ENCODE measurements at regions not wholly inside any gene's neighbourhood (a gene's known extent, or its start where the extent isn't known, plus 50 kb on each side); places are given as distances from the start of the nearest gene placed in this dataset.

GRCh38 chr5:87094833-87095232 lies 172.8 kb upstream of the RASA1 start:
- Mint-ChIP-seq H3K4me3 (peak overlapping the region in 1 of 10 donors; percentile 50), H3K27ac (peak overlapping the region in 2 of 10 donors; percentile 30 to 33), H3K4me1 (peaks cover 9 to 39% (median 20%) of the 10 kb centered on the region in 4 donors), H3K9me3 (peaks cover 0 to 5% (median 0%) of the 10 kb centered on the region in 9 donors), H3K27me3 (no peaks in the 10 kb centered on the region), H3K36me3 (no peaks in the 10 kb centered on the region)
- DNase-seq: no peak
- ATAC-seq: no peak
- POLR2A ChIA-PET: interaction anchor here (1.1 kb wide), 1 partner anchor 13 kb away, joined by 3 read pairs; no protein-coding TSS in a partner anchor

- POLR2A ChIA-PET: interaction anchor here (0.6 kb wide), 1 partner anchor 20 kb away, joined by 3 read pairs; no protein-coding TSS in a partner anchor
- H3K4me3 Mint-ChIP-seq: no peak overlapping the region
- H3K36me3 Mint-ChIP-seq: no peaks in the 10 kb centered on the region
- H3K4me1 Mint-ChIP-seq: peaks cover 9 to 42% (median 20%) of the 10 kb centered on the region in 4 donors
- ATAC-seq: no peak
- no peaks in the 10 kb centered on the region for H3K27me3 Mint-ChIP-seq
- no peak for DNase-seq
- H3K9me3 Mint-ChIP-seq: no peaks in the 10 kb centered on the region
- H3K27ac Mint-ChIP-seq: no peak overlapping the region
Measured at GRCh38 chr5:87095787-87096186, 171.9 kb upstream of the RASA1 start.

GRCh38 chr5:87097664-87098063 lies 170.0 kb upstream of the RASA1 start:
- H3K4me1 Mint-ChIP-seq: peaks cover 9 to 60% (median 27%) of the 10 kb centered on the region in 4 donors
- DNase-seq (no peak), ATAC-seq (no peak)
- no peaks in the 10 kb centered on the region for H3K27me3 Mint-ChIP-seq
- POLR2A ChIA-PET: no interaction called here
- H3K27ac Mint-ChIP-seq: peak overlapping the region in 2 of 10 donors; percentile 12 to 34
- no peaks in the 10 kb centered on the region for H3K9me3 Mint-ChIP-seq
- no peaks in the 10 kb centered on the region for H3K36me3 Mint-ChIP-seq
- H3K4me3 Mint-ChIP-seq: no peak overlapping the region

- peaks cover 6 to 64% (median 23%) of the 10 kb centered on the region in 4 donors for H3K4me1 Mint-ChIP-seq
- no peaks in the 10 kb centered on the region for H3K36me3 Mint-ChIP-seq
- no peak for ATAC-seq
- POLR2A ChIA-PET: interaction anchor here (0.7 kb wide), 1 partner anchor 22 kb away, joined by 3 read pairs; no protein-coding TSS in a partner anchor
- no peak for DNase-seq
- H3K27ac Mint-ChIP-seq: peak overlapping the region in 1 of 10 donors; percentile 53
- H3K27me3 Mint-ChIP-seq: no peaks in the 10 kb centered on the region
- no peaks in the 10 kb centered on the region for H3K9me3 Mint-ChIP-seq
- H3K4me3 Mint-ChIP-seq: no peak overlapping the region
Measured at GRCh38 chr5:87099291-87099839, 168.3 kb upstream of the RASA1 start.

- Mint-ChIP-seq H3K27ac (no peak overlapping the region), H3K9me3 (peaks cover 0 to 2% (median 0%) of the 10 kb centered on the region in 9 donors), H3K4me1 (peaks cover 4 to 58% (median 17%) of the 10 kb centered on the region in 4 donors), H3K4me3 (no peak overlapping the region), H3K27me3 (no peaks in the 10 kb centered on the region), H3K36me3 (no peaks in the 10 kb centered on the region)
- no peak for ATAC-seq
- DNase-seq: no peak
- POLR2A ChIA-PET: interaction anchor here (0.6 to 0.7 kb wide), 2 partner anchors 22 to 93 kb away, joined by 3 to 4 read pairs; no protein-coding TSS in a partner anchor
Measured at GRCh38 chr5:87099968-87100367, 167.7 kb upstream of the RASA1 start.

GRCh38 chr5:87101321-87101720 lies 166.4 kb upstream of the RASA1 start:
- POLR2A ChIA-PET: interaction anchor here (0.6 to 1.2 kb wide), 3 partner anchors 12 to 56 kb away, joined by 3 to 4 read pairs (median 3); no protein-coding TSS in a partner anchor
- H3K27me3 Mint-ChIP-seq: no peaks in the 10 kb centered on the region

GRCh38 chr5:87102841-87103240 lies 164.8 kb upstream of the RASA1 start:
- DNase-seq (no peak), ATAC-seq (no peak)
- POLR2A ChIA-PET: no interaction called here
- Mint-ChIP-seq H3K9me3 (peaks cover 0 to 9% (median 0%) of the 10 kb centered on the region in 9 donors), H3K27ac (peak overlapping the region in 1 of 10 donors; percentile 46), H3K36me3 (no peaks in the 10 kb centered on the region), H3K4me3 (no peak overlapping the region), H3K27me3 (no peaks in the 10 kb centered on the region), H3K4me1 (peaks cover 0 to 41% (median 14%) of the 10 kb centered on the region in 4 donors)

More at GRCh38 chr5:87101321-87101720, 166.4 kb upstream of the RASA1 start:
- Mint-ChIP-seq H3K27ac (peak overlapping the region in 1 of 10 donors; percentile 36), H3K9me3 (peaks cover 0 to 9% (median 0%) of the 10 kb centered on the region in 9 donors), H3K36me3 (no peaks in the 10 kb centered on the region), H3K4me1 (peaks cover 4 to 49% (median 15%) of the 10 kb centered on the region in 4 donors), H3K4me3 (no peak overlapping the region)
- ATAC-seq (no peak), DNase-seq (no peak)

- H3K27me3 Mint-ChIP-seq: no peaks in the 10 kb centered on the region
Measured at GRCh38 chr5:87103616-87104287, 163.9 kb upstream of the RASA1 start.

GRCh38 chr5:87105577-87105976 lies 162.1 kb upstream of the RASA1 start:
- Mint-ChIP-seq H3K36me3 (no peaks in the 10 kb centered on the region), H3K27me3 (no peaks in the 10 kb centered on the region), H3K4me3 (no peak overlapping the region), H3K27ac (no peak overlapping the region), H3K9me3 (peaks cover 0 to 9% (median 0%) of the 10 kb centered on the region in 9 donors), H3K4me1 (peaks cover 0 to 31% (median 9%) of the 10 kb centered on the region in 4 donors)
- POLR2A ChIA-PET: no interaction called here
- ATAC-seq (no peak), DNase-seq (no peak)

More at GRCh38 chr5:87103616-87104287, 163.9 kb upstream of the RASA1 start:
- Mint-ChIP-seq H3K4me1 (peaks cover 0 to 36% (median 9%) of the 10 kb centered on the region in 4 donors), H3K27ac (peak overlapping the region in 2 of 10 donors; percentile 29 to 69), H3K4me3 (peak overlapping the region in 2 of 10 donors; percentile 10 to 40), H3K9me3 (peaks cover 0 to 9% (median 0%) of the 10 kb centered on the region in 9 donors), H3K36me3 (no peaks in the 10 kb centered on the region)
- POLR2A ChIA-PET: interaction anchor here (0.6 kb wide), 1 partner anchor 172 kb away, joined by 3 read pairs; no protein-coding TSS in a partner anchor
- DNase-seq (no peak), ATAC-seq (no peak)

- H3K4me3 Mint-ChIP-seq: no peak overlapping the region
- POLR2A ChIA-PET: no interaction called here
- H3K9me3 Mint-ChIP-seq: peaks cover 0 to 9% (median 0%) of the 10 kb centered on the region in 9 donors
- no peak overlapping the region for H3K27ac Mint-ChIP-seq
- ATAC-seq: no peak
- H3K4me1 Mint-ChIP-seq: peaks cover 0 to 10% (median 4%) of the 10 kb centered on the region in 4 donors
- H3K27me3 Mint-ChIP-seq: no peaks in the 10 kb centered on the region
- H3K36me3 Mint-ChIP-seq: no peaks in the 10 kb centered on the region
- no peak for DNase-seq
Measured at GRCh38 chr5:87109746-87110145, 157.9 kb upstream of the RASA1 start.

- Mint-ChIP-seq H3K4me1 (peaks cover 0 to 10% (median 4%) of the 10 kb centered on the region in 4 donors), H3K27me3 (no peaks in the 10 kb centered on the region), H3K36me3 (no peaks in the 10 kb centered on the region), H3K9me3 (no peaks in the 10 kb centered on the region), H3K27ac (no peak overlapping the region), H3K4me3 (no peak overlapping the region)
- POLR2A ChIA-PET: no interaction called here
- ATAC-seq (no peak), DNase-seq (no peak)
Measured at GRCh38 chr5:87110721-87111120, 157.0 kb upstream of the RASA1 start.

GRCh38 chr5:87113861-87114260 lies 153.8 kb upstream of the RASA1 start:
- POLR2A ChIA-PET: no interaction called here
- no peaks in the 10 kb centered on the region for H3K9me3 Mint-ChIP-seq
- H3K27me3 Mint-ChIP-seq: no peaks in the 10 kb centered on the region
- no peak overlapping the region for H3K4me3 Mint-ChIP-seq
- peaks cover 0 to 18% (median 5%) of the 10 kb centered on the region in 4 donors for H3K4me1 Mint-ChIP-seq
- no peaks in the 10 kb centered on the region for H3K36me3 Mint-ChIP-seq
- H3K27ac Mint-ChIP-seq: peak overlapping the region in 2 of 10 donors; percentile 9 to 26
- ATAC-seq: no peak
- no peak for DNase-seq

GRCh38 chr5:87114631-87115030 lies 153.1 kb upstream of the RASA1 start:
- DNase-seq (no peak), ATAC-seq (no peak)
- Mint-ChIP-seq H3K36me3 (no peaks in the 10 kb centered on the region), H3K4me3 (no peak overlapping the region), H3K4me1 (peaks cover 2 to 26% (median 12%) of the 10 kb centered on the region in 4 donors), H3K9me3 (no peaks in the 10 kb centered on the region), H3K27ac (no peak overlapping the region), H3K27me3 (no peaks in the 10 kb centered on the region)
- POLR2A ChIA-PET: no interaction called here

Measured in naive thymus-derived CD8-positive, alpha-beta T cell (primary cell).